CD14-positive monocyte (primary cell): ENCODE measurements at regions not wholly inside any gene's neighbourhood (a gene's known extent, or its start where the extent isn't known, plus 50 kb on each side); places are given as distances from the start of the nearest gene placed in this dataset.

Experiments
- DNase-seq, 3 donors: peaks; one replicate each; pipeline ENCODE4 v3.0.0-alpha.2; 2011 to 2022
- H2AFZ ChIP-seq: 2 replicates; pipeline ENCODE4 v1.6.0; 2012; ENCODE audit warnings: mild to moderate bottlenecking, low read depth, low read length, inconsistent platforms; ENCODE audit not compliant: insufficient read depth, poor library complexity, severe bottlenecking
- H3K27ac ChIP-seq, 2 donors: 1 replicate in 1 of 2; 2 replicates in 1 of 2; pipeline ENCODE4 v1.5.1; 2012 to 2013; ENCODE audit warnings: low read length in 2 of 2, control low read depth in 1 of 2, inconsistent platforms in 1 of 2, low read depth in 1 of 2, mild to moderate bottlenecking in 1 of 2
- H3K27me3 ChIP-seq, 2 donors: one replicate each; pipeline versions ENCODE4 v1.6.0 to v1.6.1; 2011 to 2013; ENCODE audit warnings: low read length in 2 of 2; ENCODE audit not compliant: control insufficient read depth in 2 of 2, insufficient read depth in 2 of 2
- H3K36me3 ChIP-seq, 2 donors: replicated peaks in 1 of 2; 1 replicate in 1 of 2; 2 replicates in 1 of 2; pipeline versions ENCODE4 v1.5.1 to v1.6.1; 2012 to 2013; ENCODE audit warnings: low read length in 2 of 2, control low read depth in 1 of 2, inconsistent platforms in 1 of 2, mild to moderate bottlenecking in 1 of 2; ENCODE audit not compliant: insufficient read depth in 2 of 2, control insufficient read depth in 1 of 2
- H3K4me1 ChIP-seq, 2 donors: 1 replicate in 1 of 2; 2 replicates in 1 of 2; pipeline versions ENCODE4 v1.5.1 to v1.6.1; 2012 to 2013; ENCODE audit warnings: low read length in 2 of 2, control low read depth in 1 of 2, inconsistent platforms in 1 of 2, mild to moderate bottlenecking in 1 of 2, moderate library complexity in 1 of 2; ENCODE audit not compliant: insufficient read depth in 2 of 2, control insufficient read depth in 1 of 2
- H3K4me2 ChIP-seq: replicated peaks from 2 replicates; pipeline ENCODE3; 2012; ENCODE audit warnings: low read length, moderate library complexity, mild to moderate bottlenecking; ENCODE audit not compliant: poor library complexity, severe bottlenecking; ENCODE audit errors: extremely low read depth
- H3K4me3 ChIP-seq, 3 experiments: fragments of 200-600 bp in 1 of 3; sonication (generic) in 1 of 3; replicated peaks in 1 of 3; 1 replicate in 2 of 3; 2 replicates in 1 of 3; pipeline ENCODE4 v1.5.1; 2011 to 2013; ENCODE audit warnings: low read length in 3 of 3, mild to moderate bottlenecking in 3 of 3, control low read depth in 2 of 3, low read depth in 2 of 3, inconsistent platforms in 1 of 3, moderate library complexity in 1 of 3
- H3K79me2 ChIP-seq: 2 replicates; pipeline ENCODE4 v1.6.0; 2012; ENCODE audit warnings: mild to moderate bottlenecking, control low read depth, inconsistent platforms, low read length, moderate library complexity; ENCODE audit not compliant: insufficient read depth
- H3K9ac ChIP-seq: 2 replicates; pipeline ENCODE4 v1.6.0; 2017; ENCODE audit warnings: low read length, mild to moderate bottlenecking; ENCODE audit not compliant: insufficient read depth, poor library complexity, severe bottlenecking
- H3K9me3 ChIP-seq, 2 donors: replicated peaks in 1 of 2; 1 replicate in 1 of 2; 2 replicates in 1 of 2; pipeline versions ENCODE4 v1.5.1 to v1.6.1; 2012 to 2013; ENCODE audit warnings: low read length in 2 of 2, control low read depth in 1 of 2; ENCODE audit not compliant: control insufficient read depth in 1 of 2, insufficient read depth in 1 of 2
- H4K20me1 ChIP-seq: 2 replicates; pipeline ENCODE4 v1.6.0; 2012; ENCODE audit warnings: mild to moderate bottlenecking, low read length, control low read depth, moderate library complexity; ENCODE audit not compliant: insufficient read depth
- H3K27ac Mint-ChIP-seq, 7 donors: one replicate each; pipeline ENCODE4 v1.8.0; 2020; ENCODE audit warnings: mild to moderate bottlenecking in 7 of 7, mixed read lengths in 7 of 7, moderate library complexity in 6 of 7, inconsistent platforms in 2 of 7
- H3K27me3 Mint-ChIP-seq, 3 donors: one replicate each; pipeline ENCODE4 v1.8.0; 2021 to 2022; ENCODE audit warnings: low read depth in 3 of 3, mild to moderate bottlenecking in 3 of 3, mixed read lengths in 3 of 3, moderate library complexity in 3 of 3, inconsistent platforms in 1 of 3
- H3K36me3 Mint-ChIP-seq, 2 donors: one replicate each; pipeline ENCODE4 v1.8.0; 2020; ENCODE audit warnings: mixed read lengths in 2 of 2, inconsistent platforms in 1 of 2, mild to moderate bottlenecking in 1 of 2
- H3K4me1 Mint-ChIP-seq: one replicate; pipeline ENCODE4 v1.8.0; 2020; ENCODE audit warnings: mild to moderate bottlenecking, mixed read lengths
- H3K4me3 Mint-ChIP-seq, 2 donors: one replicate each; pipeline ENCODE4 v1.8.0; 2020; ENCODE audit warnings: mild to moderate bottlenecking in 2 of 2, mixed read lengths in 2 of 2, moderate library complexity in 1 of 2
- H3K9me3 Mint-ChIP-seq, 7 donors: one replicate each; pipeline ENCODE4 v1.8.0; 2020 to 2022; ENCODE audit warnings: mixed read lengths in 7 of 7, mild to moderate bottlenecking in 6 of 7, moderate library complexity in 6 of 7, inconsistent platforms in 2 of 7
- intact Hi-C, 2 donors: fragments of 100-400 bp; cut with micrococcal nuclease; formaldehyde crosslinking; loops; one replicate each; pipeline versions ENCODE4 v1.15.0 to v1.15.1; 2023
- TF ChIP-seq, protein P1 (sequence below): fragments of 200-600 bp; IDR thresholded peaks from one replicate; pipeline ENCODE4 v1.8.0; 2022; ENCODE audit warnings: antibody characterized with exemption, mild to moderate bottlenecking

DNA sequence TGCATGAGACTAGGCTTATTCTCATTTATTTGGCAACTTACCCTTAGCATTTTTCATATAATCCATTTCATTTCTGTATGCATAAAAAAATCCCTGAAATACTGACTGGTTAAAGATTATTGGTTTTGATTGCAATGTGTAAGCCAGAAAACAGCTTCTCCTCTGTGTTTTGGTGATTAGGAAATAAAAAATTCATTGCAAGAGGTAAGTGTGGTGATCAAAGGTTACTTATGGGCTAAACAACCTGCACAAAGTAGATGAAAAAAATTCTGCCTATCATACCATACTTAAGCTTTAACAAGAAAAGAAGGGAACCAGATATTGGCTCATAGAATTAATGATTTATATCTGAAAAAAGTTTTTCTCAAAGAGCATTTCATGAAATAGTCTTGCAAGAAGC lies 64.0 kb upstream of the TMEM168 start:
- Histone ChIP-seq H3K4me3 (no peak overlapping the region), H4K20me1 (peaks cover 6% of the 10 kb centered on the region), H3K9ac (no peak overlapping the region), H2AFZ (no peak overlapping the region), H3K4me2 (no peak overlapping the region), H3K36me3 (peaks cover 0 to 6% of the 10 kb centered on the region in 2 donors), H3K27me3 (no peaks in the 10 kb centered on the region), H3K27ac (no peak overlapping the region), H3K79me2 (no peaks in the 10 kb centered on the region), H3K4me1 (no peaks in the 10 kb centered on the region), H3K9me3 (peaks cover 0 to 3% of the 10 kb centered on the region in 2 donors)
- Mint-ChIP-seq H3K27me3 (no peaks in the 10 kb centered on the region), H3K4me3 (no peak overlapping the region), H3K9me3 (peaks cover 0 to 4% (median 2%) of the 10 kb centered on the region in 7 donors), H3K36me3 (peaks cover 15 to 17% of the 10 kb centered on the region in 2 donors), H3K27ac (no peak overlapping the region), H3K4me1 (no peaks in the 10 kb centered on the region)
- DNase-seq: no peak
- TF ChIP-seq, protein P1, sequence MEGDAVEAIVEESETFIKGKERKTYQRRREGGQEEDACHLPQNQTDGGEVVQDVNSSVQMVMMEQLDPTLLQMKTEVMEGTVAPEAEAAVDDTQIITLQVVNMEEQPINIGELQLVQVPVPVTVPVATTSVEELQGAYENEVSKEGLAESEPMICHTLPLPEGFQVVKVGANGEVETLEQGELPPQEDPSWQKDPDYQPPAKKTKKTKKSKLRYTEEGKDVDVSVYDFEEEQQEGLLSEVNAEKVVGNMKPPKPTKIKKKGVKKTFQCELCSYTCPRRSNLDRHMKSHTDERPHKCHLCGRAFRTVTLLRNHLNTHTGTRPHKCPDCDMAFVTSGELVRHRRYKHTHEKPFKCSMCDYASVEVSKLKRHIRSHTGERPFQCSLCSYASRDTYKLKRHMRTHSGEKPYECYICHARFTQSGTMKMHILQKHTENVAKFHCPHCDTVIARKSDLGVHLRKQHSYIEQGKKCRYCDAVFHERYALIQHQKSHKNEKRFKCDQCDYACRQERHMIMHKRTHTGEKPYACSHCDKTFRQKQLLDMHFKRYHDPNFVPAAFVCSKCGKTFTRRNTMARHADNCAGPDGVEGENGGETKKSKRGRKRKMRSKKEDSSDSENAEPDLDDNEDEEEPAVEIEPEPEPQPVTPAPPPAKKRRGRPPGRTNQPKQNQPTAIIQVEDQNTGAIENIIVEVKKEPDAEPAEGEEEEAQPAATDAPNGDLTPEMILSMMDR: no peak
- intact Hi-C loops: no loop called here

DNA sequence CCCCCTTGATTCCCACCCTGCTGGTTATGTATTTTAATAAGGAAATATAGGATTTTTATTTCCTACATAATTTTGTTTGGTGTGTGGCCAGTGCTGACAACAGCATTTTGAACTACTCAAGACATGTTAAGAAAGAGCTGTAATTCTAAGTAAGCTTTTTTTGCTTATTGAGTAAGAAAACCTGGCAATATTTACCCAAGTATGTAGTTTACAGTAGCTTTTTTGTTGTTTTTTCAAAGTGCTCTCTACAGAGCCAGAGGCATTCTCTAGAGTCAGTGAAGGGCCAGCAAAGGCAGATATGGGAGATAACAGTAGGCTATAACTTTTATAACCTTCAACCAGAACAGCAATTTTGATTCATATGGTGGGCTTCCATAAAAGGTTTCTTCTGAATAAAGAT lies 63.2 kb upstream of the TMEM168 start:
- Mint-ChIP-seq H3K27ac (no peak overlapping the region), H3K4me3 (no peak overlapping the region), H3K36me3 (peaks cover 17 to 21% of the 10 kb centered on the region in 2 donors), H3K27me3 (no peaks in the 10 kb centered on the region), H3K9me3 (peaks cover 0 to 6% (median 3%) of the 10 kb centered on the region in 7 donors), H3K4me1 (no peaks in the 10 kb centered on the region)
- no peaks in the 10 kb centered on the region for H3K27me3 ChIP-seq
- H3K79me2 ChIP-seq: no peaks in the 10 kb centered on the region
- no peak overlapping the region for H3K4me2 ChIP-seq
- H4K20me1 ChIP-seq: peaks cover 6% of the 10 kb centered on the region
- no peaks in the 10 kb centered on the region for H3K4me1 ChIP-seq
- no peak overlapping the region for H2AFZ ChIP-seq
- H3K9ac ChIP-seq: no peak overlapping the region
- TF ChIP-seq, protein P1: no peak
- no peak for DNase-seq
- no peak overlapping the region for H3K4me3 ChIP-seq
- no peak overlapping the region for H3K27ac ChIP-seq
- peaks cover 0 to 3% of the 10 kb centered on the region in 2 donors for H3K9me3 ChIP-seq
- peaks cover 0 to 9% of the 10 kb centered on the region in 2 donors for H3K36me3 ChIP-seq
- intact Hi-C loops: no loop called here
